GM23248 (cell line): ENCODE measurements at regions not wholly inside any gene's neighbourhood (a gene's known extent, or its start where the extent isn't known, plus 50 kb on each side); places are given as distances from the start of the nearest gene placed in this dataset.

Experiments
- EZH2 ChIP-seq: fragments of 200-600 bp; sonication (generic); IDR thresholded peaks from 2 replicates; pipeline ENCODE4 v1.6.1; 2018; ENCODE audit warnings: antibody characterized with exemption, mild to moderate bottlenecking; ENCODE audit not compliant: insufficient read depth, poor library complexity, severe bottlenecking
- EZH2phosphoT487 ChIP-seq: fragments of 200-600 bp; sonication (generic); IDR thresholded peaks from 2 replicates; pipeline ENCODE4 v1.6.1; 2018; ENCODE audit warnings: antibody characterized with exemption, moderate library complexity, mild to moderate bottlenecking, low read depth; ENCODE audit not compliant: insufficient read depth

GRCh38 chr18:41809652-41810051 is 145.4 kb upstream of the PIK3C3 start:
- TF ChIP-seq EZH2phosphoT487: no peak
- TF ChIP-seq EZH2: no peak
